ENCODE measurements at regions not wholly inside any gene's neighbourhood (a gene's known extent, or its start where the extent isn't known, plus 50 kb on each side); places are given as distances from the start of the nearest gene placed in this dataset.
A peak's percentile ranks its signal among the peaks of the same experiment; 100 is the strongest.

DNA sequence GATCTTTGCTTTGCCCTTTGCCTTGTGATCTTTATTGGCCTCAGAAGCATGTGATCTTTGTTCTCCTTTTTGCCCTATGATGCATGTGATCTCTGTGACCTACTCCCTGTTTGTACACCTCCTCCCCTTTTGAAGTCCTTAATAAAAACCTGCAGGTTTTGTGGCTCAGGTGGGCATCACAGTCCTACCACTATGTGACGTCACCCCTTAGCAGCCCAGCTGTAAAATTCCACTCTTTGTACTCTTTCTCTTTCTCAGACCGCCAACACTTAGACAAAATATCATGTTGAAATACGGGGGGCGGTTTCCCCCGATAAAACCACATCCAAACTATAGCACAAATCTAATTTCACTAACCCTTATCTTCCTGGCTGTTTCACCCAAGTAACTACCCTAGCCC is 76.7 kb upstream of the RAPGEF4 start:
- no peak for DNase-seq (ENCODE audit: low read depth, low spot score)

DNA sequence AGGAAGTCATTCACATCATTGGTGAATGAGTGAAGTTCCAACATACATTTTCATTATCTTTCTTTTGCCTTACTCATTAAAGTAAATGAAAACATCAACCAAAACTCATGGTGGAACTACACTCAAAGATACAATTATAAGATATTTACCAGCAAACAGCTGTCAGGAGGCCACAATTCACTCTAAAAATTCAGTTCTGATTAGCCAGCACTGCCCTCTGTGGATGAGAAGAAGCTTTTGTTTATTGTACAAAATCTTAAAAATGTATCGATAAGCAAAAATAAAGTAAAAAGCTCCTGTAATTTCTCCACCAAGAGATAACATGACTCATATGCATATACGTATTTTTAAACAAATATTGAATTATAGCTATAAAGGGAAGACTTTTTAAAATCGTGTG is 73.5 kb upstream of the RAPGEF4 start:
- DNase-seq (ENCODE audit: low read depth, low spot score): no peak

DNA sequence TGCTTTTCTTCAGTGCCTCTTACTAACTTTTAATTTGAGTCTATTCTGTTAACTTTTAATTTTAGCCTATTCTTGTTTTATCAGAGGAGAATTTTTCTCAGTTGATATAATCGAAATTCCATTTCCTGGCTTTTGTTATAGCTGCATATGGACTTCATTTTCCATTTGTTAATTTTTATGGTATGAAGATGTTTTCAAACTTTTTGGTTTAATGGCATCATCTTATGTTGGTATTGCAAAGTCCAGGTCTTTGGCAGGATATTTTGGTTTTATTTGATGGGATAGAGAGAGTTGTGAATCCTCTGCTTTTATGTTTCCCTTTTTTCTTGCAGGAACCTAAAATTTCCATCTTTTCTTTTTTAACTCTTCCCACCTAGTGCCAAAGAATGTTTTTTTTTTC is 70.9 kb upstream of the RAPGEF4 start:
- DNase-seq (ENCODE audit: low read depth, low spot score): no peak

DNA sequence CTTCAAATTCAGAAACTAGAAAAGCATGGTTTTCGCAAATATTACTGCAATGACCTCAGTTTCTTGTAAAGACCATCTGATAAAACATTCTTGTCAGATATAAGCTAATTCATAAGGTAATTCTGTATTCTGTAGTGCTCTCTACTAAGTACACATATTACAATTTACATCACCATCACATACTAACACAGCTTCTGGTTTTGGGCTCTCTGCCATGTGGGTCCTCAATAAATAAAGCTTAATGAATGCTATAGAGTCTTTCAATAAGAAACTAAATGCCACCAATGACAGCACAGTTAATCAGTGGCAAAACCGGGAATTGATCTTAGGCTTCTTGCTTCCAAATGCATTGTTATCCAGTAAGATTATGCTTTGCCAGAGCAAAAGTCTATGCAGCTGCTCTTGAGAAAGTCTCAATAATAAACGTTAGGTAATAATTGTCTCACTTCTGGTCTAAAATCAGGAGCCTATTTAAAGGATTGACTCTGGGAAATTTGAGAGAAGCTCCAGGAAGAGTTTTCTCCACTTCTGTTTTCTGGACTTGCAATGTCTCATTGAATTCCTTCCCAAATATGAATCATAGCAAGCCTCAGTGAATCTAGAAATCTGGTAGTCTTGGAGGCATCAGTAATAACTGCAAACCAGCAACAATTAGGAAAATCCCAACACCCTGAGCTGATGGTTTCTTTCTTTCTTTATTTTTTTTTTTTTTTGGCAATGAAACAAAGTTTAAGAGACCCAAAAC is 67.9 kb upstream of the RAPGEF4 start:
- no peak for DNase-seq (ENCODE audit: low read depth, low spot score)

DNA sequence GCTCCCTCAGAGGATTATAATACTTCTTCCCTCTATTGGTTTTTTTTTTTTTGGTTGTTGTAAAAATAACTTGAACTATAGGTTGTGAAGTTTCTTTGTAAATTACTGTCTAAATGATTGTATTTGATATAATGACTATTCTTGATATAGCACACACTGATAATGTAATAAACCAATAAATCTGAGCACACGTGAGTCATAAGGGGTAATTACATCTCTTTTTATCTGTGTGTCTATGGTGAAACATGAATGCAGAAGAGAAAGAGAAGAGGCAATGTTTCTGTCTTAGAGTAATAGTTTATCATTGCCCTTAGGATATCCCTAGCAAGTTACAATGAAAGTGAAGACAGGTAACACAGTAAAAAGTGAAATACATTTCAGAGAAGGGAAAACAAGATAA is 64.1 kb upstream of the RAPGEF4 start:
- DNase-seq (ENCODE audit: low read depth, low spot score): no peak

DNA sequence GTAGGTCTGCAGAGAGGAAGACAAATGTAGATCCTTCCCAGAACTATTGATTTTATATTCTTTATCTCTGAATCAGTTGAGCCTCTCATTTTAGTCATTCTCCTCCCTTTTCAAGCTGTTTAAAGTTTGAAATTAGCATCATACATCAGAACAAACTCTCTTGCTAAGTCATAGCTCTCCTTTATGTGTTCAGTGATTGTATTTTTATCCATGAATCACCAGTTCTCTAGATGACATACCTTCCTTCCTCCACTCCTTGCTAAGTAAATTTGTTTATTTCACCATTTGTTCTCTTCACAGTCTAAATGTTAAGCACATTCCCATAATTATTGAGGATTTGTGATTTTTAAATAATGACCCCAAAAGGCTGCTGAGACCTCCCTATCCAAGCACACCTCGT is 63.5 kb upstream of the RAPGEF4 start:
- DNase-seq (ENCODE audit: low read depth, low spot score): no peak

DNA sequence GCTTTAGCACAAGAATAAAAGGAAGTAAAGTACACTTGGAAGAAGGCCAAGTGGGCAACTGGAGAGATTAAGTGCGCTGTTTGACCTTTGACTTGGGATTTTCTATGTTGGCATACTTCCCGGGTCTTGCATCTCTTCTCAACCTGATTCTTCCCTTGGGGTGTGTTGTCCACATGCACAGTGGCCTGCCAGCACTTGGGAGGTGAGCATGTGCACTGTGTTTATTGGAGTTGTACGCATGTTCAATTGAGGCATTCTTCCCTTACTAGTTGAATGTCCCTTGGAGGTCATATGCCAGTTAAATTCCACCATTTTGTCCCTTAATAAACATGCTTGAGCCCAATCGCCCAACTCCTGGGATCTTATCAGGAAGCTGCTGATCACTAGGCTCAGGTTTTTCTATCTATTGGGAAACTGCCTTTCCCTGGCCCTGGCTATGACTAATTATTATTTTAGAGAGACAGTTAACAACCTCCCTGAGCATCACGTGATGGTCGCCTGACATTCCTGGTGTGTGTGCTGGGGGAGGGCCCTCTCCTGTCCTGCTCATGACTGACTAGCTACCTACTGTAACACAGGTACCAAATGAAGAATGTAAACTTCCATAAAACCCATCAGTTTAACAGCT is 62.5 kb upstream of the RAPGEF4 start:
- DNase-seq (ENCODE audit: low read depth, low spot score): no peak

DNA sequence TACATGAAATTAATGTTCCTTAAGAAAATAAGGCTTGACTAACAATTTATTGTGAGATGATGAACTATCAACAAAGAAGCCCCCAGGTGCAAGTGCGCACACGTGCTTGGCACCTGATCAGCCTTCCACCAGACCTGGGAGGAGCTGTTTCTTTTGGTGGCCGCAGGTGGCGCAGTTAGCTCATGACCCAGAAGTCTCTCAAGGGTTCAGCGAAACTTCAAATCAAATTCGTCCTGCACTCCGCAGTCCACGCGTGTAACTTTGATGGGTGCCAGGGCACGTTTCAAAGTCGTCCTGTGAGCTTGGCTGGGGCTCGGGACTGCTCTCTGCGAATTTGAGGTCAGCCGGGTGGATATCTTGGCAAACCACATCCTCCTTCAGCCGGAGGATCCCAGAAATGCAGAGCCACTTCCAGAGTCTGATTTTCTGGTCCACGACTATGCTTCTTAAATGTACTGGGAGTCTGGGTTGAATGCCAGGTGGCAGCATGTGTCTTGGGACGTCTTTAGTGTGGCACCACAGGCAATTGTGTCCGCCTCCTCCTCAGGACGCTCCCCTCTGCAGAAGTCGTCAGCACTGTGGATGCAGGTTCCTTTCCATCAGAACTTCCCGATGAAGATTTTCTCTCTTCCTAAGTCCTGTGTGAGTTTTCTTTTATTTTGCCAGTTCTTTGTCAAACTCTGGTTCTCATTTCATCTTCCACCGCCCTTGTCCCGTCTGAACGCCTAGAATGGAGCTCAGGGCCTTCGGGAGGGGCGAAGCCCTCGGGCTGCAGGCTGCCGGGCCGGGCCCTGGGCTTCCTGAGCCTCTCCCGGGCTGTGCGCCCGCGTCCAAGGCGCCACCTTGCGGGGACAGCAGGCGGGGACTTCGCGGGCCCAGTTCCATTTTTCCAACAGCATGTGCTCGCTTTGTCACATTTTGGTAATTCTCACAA is 61.3 kb upstream of the RAPGEF4 start:
- peak; percentile 22 for DNase-seq (ENCODE audit: low read depth, low spot score)

DNA sequence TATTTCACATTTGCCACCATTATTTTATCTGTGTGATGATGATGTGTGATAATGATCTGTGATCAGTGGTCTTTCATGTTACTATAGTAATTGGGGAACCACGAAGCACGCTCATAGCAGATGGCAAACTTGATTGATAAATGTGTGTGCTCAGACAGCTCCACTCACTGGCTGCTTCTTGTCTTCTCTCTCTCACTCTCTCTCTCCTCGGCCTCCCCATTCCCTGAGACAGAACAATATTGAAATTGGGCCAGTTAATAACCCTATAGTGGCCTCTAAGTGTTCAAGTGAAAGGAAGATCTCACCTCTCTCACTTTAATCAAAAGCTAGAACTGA is 60.7 kb upstream of the RAPGEF4 start:
- no peak for DNase-seq (ENCODE audit: low read depth, low spot score)

DNA sequence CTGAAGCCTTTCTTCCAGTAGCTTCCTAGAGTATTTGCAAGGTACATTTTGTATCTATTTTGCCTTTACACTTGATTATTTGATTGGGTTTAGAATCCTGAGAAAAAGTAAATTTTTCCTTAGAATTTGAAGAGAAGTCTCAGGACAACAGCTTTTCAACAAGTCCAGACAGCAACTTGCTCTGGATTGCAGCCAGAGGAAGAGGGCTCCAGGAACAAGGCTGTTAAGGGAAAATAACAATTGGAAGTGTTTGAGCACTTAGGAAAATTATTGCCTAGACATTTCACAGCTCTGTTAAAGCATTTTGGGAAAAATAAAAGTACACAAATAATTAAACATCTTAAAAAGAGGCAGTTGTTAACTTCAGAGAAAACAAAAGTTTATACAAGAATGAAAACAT is 58.3 kb upstream of the RAPGEF4 start:
- DNase-seq (ENCODE audit: low read depth, low spot score): peak; percentile 19

DNA sequence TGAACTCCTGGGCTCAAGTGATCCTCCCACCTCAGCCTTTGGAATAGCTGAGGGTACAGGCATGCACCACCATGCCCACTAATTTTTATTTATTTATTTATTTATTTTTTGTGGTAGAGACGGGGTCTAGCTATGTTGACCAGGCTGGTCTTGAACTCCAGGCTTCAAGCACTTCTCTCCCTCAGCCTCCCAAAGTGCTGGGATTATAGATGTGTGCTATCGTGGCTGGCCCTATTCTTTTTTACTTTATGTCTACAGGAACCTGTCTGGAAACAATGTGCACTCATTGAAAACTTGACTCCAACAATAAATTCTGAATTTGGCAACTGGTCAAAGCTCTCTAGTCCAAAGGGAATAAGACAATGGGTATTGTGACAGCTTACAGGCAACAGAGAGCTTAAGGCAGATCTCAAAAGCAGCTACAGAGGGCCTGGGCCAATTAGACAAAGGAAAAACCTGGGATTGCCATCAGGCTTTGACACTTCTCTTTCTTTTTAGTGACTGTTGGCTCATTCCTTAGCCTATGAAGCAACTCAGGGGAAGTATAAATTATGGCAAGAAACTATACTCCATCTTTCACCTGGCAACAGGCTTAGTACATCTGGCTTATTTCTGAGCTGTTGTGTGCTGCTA is 55.1 kb upstream of the RAPGEF4 start:
- no peak for DNase-seq (ENCODE audit: low read depth, low spot score)

DNA sequence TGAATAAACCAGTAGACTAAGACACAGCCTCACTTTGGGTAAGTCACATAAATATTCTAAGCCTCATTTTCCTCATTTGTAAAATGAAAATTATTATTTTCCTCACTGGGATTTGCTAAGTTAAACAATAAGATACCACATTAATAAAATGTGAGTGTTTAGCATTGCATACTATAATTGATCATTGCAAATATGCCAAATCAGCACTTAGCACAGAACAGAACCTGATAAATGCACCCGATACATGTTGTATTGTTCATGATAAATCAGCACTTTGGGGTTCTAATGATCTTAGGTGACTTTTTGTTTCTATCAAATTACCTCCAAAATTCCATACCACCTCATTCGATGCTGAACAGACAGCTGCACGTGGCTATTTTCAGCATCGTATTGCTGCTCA is 50.2 kb upstream of the RAPGEF4 start:
- no peak for DNase-seq (ENCODE audit: low read depth, low spot score)
